Osteocyte (in vitro differentiated cells): ENCODE measurements at regions not wholly inside any gene's neighbourhood (a gene's known extent, or its start where the extent isn't known, plus 50 kb on each side); places are given as distances from the start of the nearest gene placed in this dataset.

ENCODE experiments used
- DNase-seq: peaks from one replicate; pipeline ENCODE4 v3.0.0; 2021; ENCODE audit warnings: mixed read lengths; ENCODE audit not compliant: unreplicated experiment; ENCODE audit errors: extremely low spot score
- H3K27ac Mint-ChIP-seq: one replicate; pipeline ENCODE4 v1.8.0; 2021; ENCODE audit warnings: mild to moderate bottlenecking, mixed read lengths; ENCODE audit not compliant: unreplicated experiment
- H3K27me3 Mint-ChIP-seq: one replicate; pipeline ENCODE4 v1.8.0; 2021; ENCODE audit warnings: mixed read lengths; ENCODE audit not compliant: unreplicated experiment
- H3K36me3 Mint-ChIP-seq: one replicate; pipeline ENCODE4 v1.8.0; 2021; ENCODE audit warnings: mixed read lengths; ENCODE audit not compliant: unreplicated experiment
- H3K4me1 Mint-ChIP-seq: one replicate; pipeline ENCODE4 v1.8.0; 2021; ENCODE audit warnings: mixed read lengths; ENCODE audit not compliant: unreplicated experiment
- H3K4me3 Mint-ChIP-seq: one replicate; pipeline ENCODE4 v1.8.0; 2021; ENCODE audit warnings: mild to moderate bottlenecking, moderate library complexity, mixed read lengths; ENCODE audit not compliant: unreplicated experiment
- H3K9me3 Mint-ChIP-seq: one replicate; pipeline ENCODE4 v1.8.0; 2021; ENCODE audit warnings: mixed read lengths; ENCODE audit not compliant: unreplicated experiment
- CTCF ChIP-seq: fragments of 200-600 bp; sonication (generic); IDR thresholded peaks from 2 replicates; pipeline ENCODE4 v1.5.0; 2021; ENCODE audit warnings: antibody characterized with exemption, mild to moderate bottlenecking, moderate library complexity

GRCh38 chr22:49508561-49508960 is 319.1 kb downstream of the BRD1 start:
- H3K4me1 Mint-ChIP-seq: no peaks in the 10 kb centered on the region
- no peak overlapping the region for H3K27ac Mint-ChIP-seq
- no peak for TF ChIP-seq CTCF
- H3K27me3 Mint-ChIP-seq: peaks cover 4% of the 10 kb centered on the region
- no peak for DNase-seq
- H3K9me3 Mint-ChIP-seq: peaks cover 13% of the 10 kb centered on the region
- no peaks in the 10 kb centered on the region for H3K36me3 Mint-ChIP-seq
- H3K4me3 Mint-ChIP-seq: no peak overlapping the region

GRCh38 chr22:49507607-49508292 is 319.9 kb downstream of the BRD1 start:
- peaks cover 13% of the 10 kb centered on the region for H3K9me3 Mint-ChIP-seq
- peaks cover under 1% of the 10 kb centered on the region for H3K27me3 Mint-ChIP-seq
- H3K4me1 Mint-ChIP-seq: no peaks in the 10 kb centered on the region
- H3K4me3 Mint-ChIP-seq: no peak overlapping the region
- TF ChIP-seq CTCF: no peak
- H3K27ac Mint-ChIP-seq: no peak overlapping the region
- no peak for DNase-seq
- H3K36me3 Mint-ChIP-seq: no peaks in the 10 kb centered on the region

- DNase-seq: no peak
- Mint-ChIP-seq H3K27me3 (no peaks in the 10 kb centered on the region), H3K4me3 (no peak overlapping the region), H3K9me3 (peaks cover 4% of the 10 kb centered on the region), H3K27ac (no peak overlapping the region), H3K36me3 (no peaks in the 10 kb centered on the region), H3K4me1 (peaks cover 4% of the 10 kb centered on the region)
- no peak for TF ChIP-seq CTCF
Observed at GRCh38 chr22:49506010-49506400, 321.7 kb downstream of the BRD1 start.

- Mint-ChIP-seq H3K27me3 (no peaks in the 10 kb centered on the region), H3K36me3 (no peaks in the 10 kb centered on the region), H3K4me3 (no peak overlapping the region), H3K4me1 (peaks cover 4% of the 10 kb centered on the region), H3K27ac (no peak overlapping the region), H3K9me3 (no peaks in the 10 kb centered on the region)
- no peak for TF ChIP-seq CTCF
- DNase-seq: no peak
Observed at GRCh38 chr22:49505337-49506009, 322.2 kb downstream of the BRD1 start.

- Mint-ChIP-seq H3K4me3 (no peak overlapping the region), H3K27ac (no peak overlapping the region), H3K9me3 (no peaks in the 10 kb centered on the region), H3K4me1 (peaks cover 4% of the 10 kb centered on the region), H3K27me3 (no peaks in the 10 kb centered on the region), H3K36me3 (no peaks in the 10 kb centered on the region)
- DNase-seq: no peak
- TF ChIP-seq CTCF: no peak
Observed at GRCh38 chr22:49503896-49504521, 323.7 kb downstream of the BRD1 start.
